ENCODE measurements at regions not wholly inside any gene's neighbourhood (a gene's known extent, or its start where the extent isn't known, plus 50 kb on each side); places are given as distances from the start of the nearest gene placed in this dataset.

DNA sequence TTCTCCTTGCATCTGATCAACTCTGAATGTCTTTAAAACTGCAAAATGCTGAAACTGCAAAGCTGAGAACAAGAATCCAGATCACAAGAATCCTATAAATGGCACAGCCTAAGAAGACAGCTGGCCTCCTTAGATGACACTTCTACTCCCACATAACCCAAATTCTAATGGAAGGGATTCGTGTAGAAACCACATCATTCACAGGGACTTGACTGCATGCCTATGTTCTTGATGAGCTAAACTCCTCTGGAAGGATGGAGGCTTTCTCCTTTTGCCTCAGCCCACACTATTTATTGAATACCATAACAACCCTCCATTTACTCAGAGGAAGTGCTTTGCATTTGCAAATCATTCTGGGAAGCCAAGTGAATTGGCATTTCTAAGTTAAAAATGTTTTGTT, 252.5 kb upstream of the VWC2 start (continued):
- TF ChIP-seq ZNF462 (CRISPR knock-in tag; IDR thresholded peaks at IDR 0.05) (no peak), CTCF (conservative IDR thresholded peaks at IDR 0.05; ENCODE audit: low read depth in 2 of 2) (no peak), NANOG (IDR thresholded peaks at IDR 0.05; ENCODE audit: borderline replicate concordance) (no peak)

GRCh38 chr7:49522111-49522510, 251.3 kb upstream of the VWC2 start:
- peaks cover 10% of the 10 kb centered on the region for H3K9me2 ChIP-seq (ENCODE audit: insufficient read depth)
- no peaks in the 10 kb centered on the region for H3K36me3 ChIP-seq (ENCODE audit: insufficient read depth)
- H3K27me3 ChIP-seq (ENCODE audit: insufficient read depth) = no peaks in the 10 kb centered on the region
- no peak overlapping the region for H3K27ac Mint-ChIP-seq
- H3K36me3 Mint-ChIP-seq (ENCODE audit: low read depth) = no peaks in the 10 kb centered on the region
- ATAC-seq (no peak), DNase-seq (ENCODE audit: low spot score) (no peak)
- H3K27me3 Mint-ChIP-seq (ENCODE audit: insufficient read depth, low read depth, poor library complexity) = no peaks in the 10 kb centered on the region
- H3K4me3 Mint-ChIP-seq = no peak overlapping the region
- H2AFZ ChIP-seq = no peak overlapping the region
- no peaks in the 10 kb centered on the region; the same call in 2 of the 3 replicates for H3K9me3 Mint-ChIP-seq
- H4K20me1 ChIP-seq (replicated peaks; ENCODE audit: insufficient read depth) = no peaks in the 10 kb centered on the region
- no peak overlapping the region for H3K4me2 ChIP-seq
- H3K4me1 Mint-ChIP-seq = peaks cover 17% of the 10 kb centered on the region
- H3K4me1 ChIP-seq (ENCODE audit: insufficient read depth) = peaks cover 24% of the 10 kb centered on the region
- no peaks in the 10 kb centered on the region for H3K79me2 ChIP-seq (replicated peaks; ENCODE audit: insufficient read depth)
- no peak overlapping the region for H3K4me3 ChIP-seq
- no peak overlapping the region for H3K27ac ChIP-seq (ENCODE audit: low read depth)
- no peaks in the 10 kb centered on the region for H3F3A ChIP-seq (replicated peaks; ENCODE audit: low read depth)
- no peak for TF ChIP-seq POLR2AphosphoS5 (IDR thresholded peaks at IDR 0.05; ENCODE audit: low read depth)
- TF ChIP-seq CTCF (conservative IDR thresholded peaks at IDR 0.05; ENCODE audit: low read depth in 2 of 2) = no peak
- TF ChIP-seq ZNF331 (CRISPR knock-in tag; IDR thresholded peaks at IDR 0.05; ENCODE audit: low read depth) = no peak
- TF ChIP-seq CREB1 (CRISPR knock-in tag; IDR thresholded peaks at IDR 0.05; ENCODE audit: low read depth) = no peak
- TF ChIP-seq EZH2 (IDR thresholded peaks at IDR 0.05; ENCODE audit: low read depth, unreplicated experiment) = no peak
- TF ChIP-seq, protein P1, sequence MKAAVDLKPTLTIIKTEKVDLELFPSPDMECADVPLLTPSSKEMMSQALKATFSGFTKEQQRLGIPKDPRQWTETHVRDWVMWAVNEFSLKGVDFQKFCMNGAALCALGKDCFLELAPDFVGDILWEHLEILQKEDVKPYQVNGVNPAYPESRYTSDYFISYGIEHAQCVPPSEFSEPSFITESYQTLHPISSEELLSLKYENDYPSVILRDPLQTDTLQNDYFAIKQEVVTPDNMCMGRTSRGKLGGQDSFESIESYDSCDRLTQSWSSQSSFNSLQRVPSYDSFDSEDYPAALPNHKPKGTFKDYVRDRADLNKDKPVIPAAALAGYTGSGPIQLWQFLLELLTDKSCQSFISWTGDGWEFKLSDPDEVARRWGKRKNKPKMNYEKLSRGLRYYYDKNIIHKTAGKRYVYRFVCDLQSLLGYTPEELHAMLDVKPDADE (IDR thresholded peaks at IDR 0.05) = no peak
- TF ChIP-seq EZH2phosphoT487 (IDR thresholded peaks at IDR 0.05; ENCODE audit: unreplicated experiment) = no peak
- TF ChIP-seq JUNB (IDR thresholded peaks at IDR 0.05; ENCODE audit: unreplicated experiment) = no peak

Measured in GM23338 (cell line).